ENCODE measurements at regions not wholly inside any gene's neighbourhood (a gene's known extent, or its start where the extent isn't known, plus 50 kb on each side); places are given as distances from the start of the nearest gene placed in this dataset.

DNA sequence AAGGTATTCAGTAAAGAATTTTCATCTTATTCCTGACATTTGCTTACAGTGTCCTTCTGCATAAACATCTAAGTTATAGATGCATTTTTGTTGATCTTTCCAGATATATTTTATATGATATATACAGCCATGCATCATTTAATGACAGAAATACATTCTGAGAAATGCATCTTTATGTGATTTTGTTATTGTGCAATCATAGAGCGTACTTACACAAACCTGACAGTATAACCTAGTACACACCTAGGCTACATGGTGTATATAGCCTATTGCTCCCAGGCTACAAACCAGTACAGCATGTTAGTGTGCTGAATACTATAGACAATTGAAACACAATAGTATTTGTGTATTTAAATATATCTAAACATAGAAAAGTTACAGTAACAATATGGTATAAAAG lies 642.0 kb downstream of the XPNPEP1 start:
- Mint-ChIP-seq H3K4me3 (no peak overlapping the region), H3K36me3 (no peaks in the 10 kb centered on the region), H3K4me1 (no peaks in the 10 kb centered on the region), H3K27me3 (ENCODE audit: low read depth in 3 of 3) (no peaks in the 10 kb centered on the region), H3K27ac (no peak overlapping the region), H3K9me3 (peaks cover 3 to 18% (median 5%) of the 10 kb centered on the region in 6 donors)
- no peak for DNase-seq

GRCh38 chr10:109280837-109281236 lies 642.5 kb downstream of the XPNPEP1 start:
- Mint-ChIP-seq H3K9me3 (peaks cover 3 to 18% (median 5%) of the 10 kb centered on the region in 6 donors), H3K27ac (no peak overlapping the region), H3K27me3 (ENCODE audit: low read depth in 3 of 3) (no peaks in the 10 kb centered on the region)

DNA sequence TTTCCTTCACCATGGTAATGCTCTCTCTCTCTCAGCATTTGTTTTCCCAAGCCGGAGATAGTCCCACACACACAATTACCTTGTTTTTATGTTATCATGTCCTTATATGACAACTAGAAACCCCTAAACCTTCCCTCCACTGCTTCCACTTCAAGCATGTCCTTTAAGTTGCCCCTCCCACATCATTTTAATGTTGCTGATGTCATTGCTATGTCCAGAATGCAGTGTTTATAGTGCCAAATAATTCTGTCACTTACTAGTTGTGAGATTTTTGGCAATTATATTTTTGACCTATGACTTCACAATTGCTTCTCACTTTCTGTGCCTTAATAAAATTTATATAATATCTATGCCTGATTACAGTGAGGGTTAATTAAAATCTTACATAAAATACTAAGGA lies 645.9 kb downstream of the XPNPEP1 start:
- Mint-ChIP-seq H3K4me3 (no peak overlapping the region), H3K4me1 (no peaks in the 10 kb centered on the region), H3K36me3 (no peaks in the 10 kb centered on the region), H3K9me3 (peaks cover 2 to 23% (median 6%) of the 10 kb centered on the region in 6 donors), H3K27me3 (ENCODE audit: low read depth in 3 of 3) (no peaks in the 10 kb centered on the region), H3K27ac (no peak overlapping the region)
- no peak for DNase-seq

More at GRCh38 chr10:109280837-109281236, 642.5 kb downstream of the XPNPEP1 start:
- Mint-ChIP-seq H3K4me1 (no peaks in the 10 kb centered on the region), H3K4me3 (no peak overlapping the region), H3K36me3 (no peaks in the 10 kb centered on the region)
- DNase-seq = no peak

GRCh38 chr10:109275960-109276359 lies 647.4 kb downstream of the XPNPEP1 start:
- Mint-ChIP-seq H3K4me1 (no peaks in the 10 kb centered on the region), H3K27ac (no peak overlapping the region), H3K4me3 (no peak overlapping the region), H3K27me3 (ENCODE audit: low read depth in 3 of 3) (peaks cover 0 to 1% (median 0%) of the 10 kb centered on the region in 3 donors), H3K9me3 (peaks cover 0 to 23% (median 6%) of the 10 kb centered on the region in 6 donors), H3K36me3 (no peaks in the 10 kb centered on the region)
- DNase-seq = no peak

GRCh38 chr10:109274681-109275080 lies 648.6 kb downstream of the XPNPEP1 start:
- H3K27ac Mint-ChIP-seq = no peak overlapping the region
- H3K36me3 Mint-ChIP-seq = no peaks in the 10 kb centered on the region
- H3K9me3 Mint-ChIP-seq = peaks cover 3 to 20% (median 6%) of the 10 kb centered on the region in 6 donors
- H3K4me3 Mint-ChIP-seq = no peak overlapping the region
- no peaks in the 10 kb centered on the region for H3K4me1 Mint-ChIP-seq
- peaks cover 0 to 1% (median 0%) of the 10 kb centered on the region in 3 donors for H3K27me3 Mint-ChIP-seq (ENCODE audit: low read depth in 3 of 3)
- no peak for DNase-seq

- H3K4me1 Mint-ChIP-seq = no peaks in the 10 kb centered on the region
- peaks cover 0 to 3% (median 0%) of the 10 kb centered on the region in 3 donors for H3K27me3 Mint-ChIP-seq (ENCODE audit: low read depth in 3 of 3)
- no peak overlapping the region for H3K4me3 Mint-ChIP-seq
- H3K27ac Mint-ChIP-seq = no peak overlapping the region
- H3K36me3 Mint-ChIP-seq = no peaks in the 10 kb centered on the region
- H3K9me3 Mint-ChIP-seq = peaks cover 5 to 22% (median 10%) of the 10 kb centered on the region in 6 donors
- DNase-seq = no peak
Observed at GRCh38 chr10:109270173-109270572, 653.1 kb downstream of the XPNPEP1 start.

DNA sequence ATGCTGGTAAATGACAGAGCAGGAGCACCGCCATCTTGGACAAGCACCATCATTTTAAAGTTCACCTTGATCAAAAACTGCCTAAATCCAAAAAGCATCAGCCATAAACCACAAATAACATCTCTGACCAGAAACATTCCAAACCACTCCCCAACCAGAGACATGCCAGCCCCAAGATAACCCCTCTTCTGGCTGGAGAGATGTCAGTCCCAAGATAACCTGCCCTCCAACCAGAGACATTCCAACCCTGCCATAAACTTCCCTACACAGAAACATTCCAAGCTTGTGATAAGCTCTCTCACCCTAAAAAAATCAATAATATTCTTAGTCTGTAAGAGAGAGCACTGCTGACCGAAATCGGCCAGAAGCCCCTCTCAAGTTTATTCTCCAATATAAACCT lies 659.3 kb downstream of the XPNPEP1 start:
- no peaks in the 10 kb centered on the region for H3K4me1 Mint-ChIP-seq
- DNase-seq = no peak
- H3K27me3 Mint-ChIP-seq (ENCODE audit: low read depth in 3 of 3) = peaks cover 0 to 2% (median 0%) of the 10 kb centered on the region in 3 donors
- H3K36me3 Mint-ChIP-seq = no peaks in the 10 kb centered on the region
- no peak overlapping the region for H3K27ac Mint-ChIP-seq
- H3K9me3 Mint-ChIP-seq = peaks cover 5 to 24% (median 13%) of the 10 kb centered on the region in 6 donors
- H3K4me3 Mint-ChIP-seq = no peak overlapping the region

DNA sequence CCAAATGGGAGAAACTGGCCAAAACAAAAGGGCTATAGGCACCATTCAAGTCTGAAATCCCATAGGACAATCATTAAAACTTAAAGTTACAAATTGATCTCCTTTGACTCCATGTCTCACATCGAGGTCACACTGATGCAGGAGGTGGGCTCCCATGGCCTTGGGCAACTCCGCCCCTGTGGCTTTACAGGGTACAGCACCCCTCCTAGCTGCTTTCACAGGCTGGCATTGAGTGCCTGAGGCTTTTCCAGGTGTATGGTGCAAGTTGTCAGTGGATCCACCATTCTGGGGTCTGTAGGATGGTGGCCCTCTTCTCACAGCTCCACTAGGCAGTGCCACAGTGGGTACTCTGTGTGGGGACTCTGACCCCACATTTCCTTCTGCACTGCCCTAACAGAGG lies 662.1 kb downstream of the XPNPEP1 start:
- peaks cover 2 to 20% (median 14%) of the 10 kb centered on the region in 6 donors for H3K9me3 Mint-ChIP-seq
- no peaks in the 10 kb centered on the region for H3K4me1 Mint-ChIP-seq
- H3K4me3 Mint-ChIP-seq = no peak overlapping the region
- no peaks in the 10 kb centered on the region for H3K36me3 Mint-ChIP-seq
- H3K27me3 Mint-ChIP-seq (ENCODE audit: low read depth in 3 of 3) = peaks cover 0 to 3% (median 0%) of the 10 kb centered on the region in 3 donors
- H3K27ac Mint-ChIP-seq = no peak overlapping the region
- no peak for DNase-seq

- H3K4me1 Mint-ChIP-seq = no peaks in the 10 kb centered on the region
- H3K36me3 Mint-ChIP-seq = no peaks in the 10 kb centered on the region
- peaks cover 0 to 2% (median 0%) of the 10 kb centered on the region in 3 donors for H3K27me3 Mint-ChIP-seq (ENCODE audit: low read depth in 3 of 3)
- no peak overlapping the region for H3K4me3 Mint-ChIP-seq
- H3K27ac Mint-ChIP-seq = no peak overlapping the region
- DNase-seq = no peak
- peaks cover 2 to 20% (median 10%) of the 10 kb centered on the region in 6 donors for H3K9me3 Mint-ChIP-seq
Observed at GRCh38 chr10:109259293-109259692, 664.0 kb downstream of the XPNPEP1 start.

DNA sequence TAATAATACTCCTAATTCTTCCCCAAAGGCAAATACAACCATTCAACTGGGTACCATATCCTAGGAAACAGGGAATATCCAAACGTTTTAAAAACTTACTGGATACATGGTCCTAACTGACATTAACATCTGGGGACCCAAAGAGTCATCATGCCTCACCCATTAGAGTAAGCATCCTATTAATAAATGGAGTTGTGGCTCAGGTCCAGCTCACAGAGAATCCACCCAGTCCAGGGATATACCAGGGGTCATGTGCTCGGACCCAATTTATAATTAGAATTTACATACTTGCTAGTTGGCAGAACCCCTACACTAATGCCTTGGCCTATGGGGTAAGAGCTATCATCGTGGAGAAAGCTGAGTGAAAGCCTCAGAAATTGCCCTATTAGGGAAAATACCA lies 670.0 kb downstream of the XPNPEP1 start:
- no peak overlapping the region for H3K4me3 Mint-ChIP-seq
- H3K36me3 Mint-ChIP-seq = no peaks in the 10 kb centered on the region
- no peak overlapping the region for H3K27ac Mint-ChIP-seq
- DNase-seq = no peak
- H3K9me3 Mint-ChIP-seq = peaks cover 3 to 32% (median 11%) of the 10 kb centered on the region in 6 donors
- no peaks in the 10 kb centered on the region for H3K4me1 Mint-ChIP-seq
- H3K27me3 Mint-ChIP-seq (ENCODE audit: low read depth in 3 of 3) = peaks cover 0 to 2% (median 0%) of the 10 kb centered on the region in 3 donors

DNA sequence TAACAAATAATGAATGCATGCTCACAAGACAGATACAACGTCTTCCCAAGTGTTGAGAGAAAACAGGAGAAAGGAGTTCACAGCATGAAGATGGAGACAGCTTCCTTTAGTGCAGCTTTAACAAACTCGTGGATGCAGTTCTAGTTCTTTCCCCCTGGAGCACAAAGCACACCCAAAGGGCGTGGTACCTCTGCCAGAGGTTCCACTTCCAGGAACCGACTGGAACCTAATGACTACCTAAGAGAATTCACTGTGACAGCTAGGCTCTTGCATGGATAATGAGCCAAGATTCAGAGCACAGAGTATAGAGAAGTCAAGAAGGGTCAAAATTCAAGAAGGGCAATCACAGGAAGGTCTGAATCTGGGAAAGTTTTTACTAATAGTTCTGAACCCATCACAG lies 673.2 kb downstream of the XPNPEP1 start:
- no peak for DNase-seq
- H3K4me1 Mint-ChIP-seq = no peaks in the 10 kb centered on the region
- no peak overlapping the region for H3K4me3 Mint-ChIP-seq
- peaks cover 1 to 27% (median 12%) of the 10 kb centered on the region in 6 donors for H3K9me3 Mint-ChIP-seq
- no peaks in the 10 kb centered on the region for H3K36me3 Mint-ChIP-seq
- no peak overlapping the region for H3K27ac Mint-ChIP-seq
- peaks cover 0 to 2% (median 0%) of the 10 kb centered on the region in 3 donors for H3K27me3 Mint-ChIP-seq (ENCODE audit: low read depth in 3 of 3)

GRCh38 chr10:109247814-109248213 lies 675.5 kb downstream of the XPNPEP1 start:
- Mint-ChIP-seq H3K4me3 (no peak overlapping the region), H3K36me3 (no peaks in the 10 kb centered on the region), H3K9me3 (peaks cover 9 to 28% (median 16%) of the 10 kb centered on the region in 6 donors), H3K4me1 (no peaks in the 10 kb centered on the region), H3K27me3 (ENCODE audit: low read depth in 3 of 3) (peaks cover 0 to 2% (median 0%) of the 10 kb centered on the region in 3 donors), H3K27ac (no peak overlapping the region)
- DNase-seq = no peak

DNA sequence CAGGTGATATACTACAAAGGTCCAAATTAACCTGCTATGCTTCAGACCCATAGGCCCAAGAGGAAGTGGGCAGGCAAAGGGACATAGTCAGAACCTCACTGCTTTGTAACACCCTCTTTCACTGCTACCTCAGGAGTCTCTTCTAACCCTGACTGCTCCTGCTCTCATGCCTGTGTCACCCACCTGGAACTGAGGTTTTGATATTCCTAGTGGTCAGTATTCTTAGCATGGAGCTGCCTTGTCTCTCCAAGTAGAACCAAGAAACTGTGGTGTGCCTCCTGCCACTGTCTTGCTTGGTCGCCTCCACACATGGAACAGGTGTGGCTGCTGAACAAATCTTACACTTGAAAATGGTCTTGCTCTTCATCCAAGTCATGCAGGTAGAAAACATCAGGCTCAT lies 677.5 kb downstream of the XPNPEP1 start:
- no peaks in the 10 kb centered on the region for H3K36me3 Mint-ChIP-seq
- no peaks in the 10 kb centered on the region for H3K4me1 Mint-ChIP-seq
- no peak overlapping the region for H3K4me3 Mint-ChIP-seq
- peaks cover 8 to 24% (median 14%) of the 10 kb centered on the region in 6 donors for H3K9me3 Mint-ChIP-seq
- H3K27me3 Mint-ChIP-seq (ENCODE audit: low read depth in 3 of 3) = peaks cover 0 to 2% (median 0%) of the 10 kb centered on the region in 3 donors
- no peak for DNase-seq
- no peak overlapping the region for H3K27ac Mint-ChIP-seq

DNA sequence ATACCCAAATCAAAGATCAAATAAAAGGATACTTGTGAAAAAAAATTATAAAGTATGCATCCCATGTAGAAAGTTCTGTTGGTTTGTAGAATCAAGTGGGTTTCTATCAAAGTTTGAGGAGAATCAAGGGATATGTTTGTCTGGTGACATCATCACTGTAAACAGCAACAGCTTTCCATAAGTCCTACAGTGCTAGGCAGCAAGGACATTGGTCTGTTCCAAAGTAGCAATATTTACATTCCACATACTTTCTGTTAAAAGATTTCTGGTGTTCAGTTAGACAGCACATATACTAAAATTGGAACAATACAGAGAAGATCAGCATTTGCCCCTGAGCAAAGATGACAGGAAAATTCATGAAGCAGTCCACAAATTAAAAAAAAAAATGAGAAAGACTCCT lies 683.9 kb downstream of the XPNPEP1 start:
- H3K27me3 Mint-ChIP-seq (ENCODE audit: low read depth in 3 of 3) = no peaks in the 10 kb centered on the region
- peaks cover 5 to 26% (median 18%) of the 10 kb centered on the region in 6 donors for H3K9me3 Mint-ChIP-seq
- no peaks in the 10 kb centered on the region for H3K4me1 Mint-ChIP-seq
- no peak overlapping the region for H3K27ac Mint-ChIP-seq
- H3K36me3 Mint-ChIP-seq = no peaks in the 10 kb centered on the region
- no peak overlapping the region for H3K4me3 Mint-ChIP-seq
- DNase-seq = no peak

- H3K36me3 Mint-ChIP-seq = no peaks in the 10 kb centered on the region
- no peaks in the 10 kb centered on the region for H3K4me1 Mint-ChIP-seq
- DNase-seq = no peak
- no peak overlapping the region for H3K27ac Mint-ChIP-seq
- H3K27me3 Mint-ChIP-seq (ENCODE audit: low read depth in 3 of 3) = no peaks in the 10 kb centered on the region
- H3K4me3 Mint-ChIP-seq = no peak overlapping the region
- H3K9me3 Mint-ChIP-seq = peaks cover 3 to 27% (median 11%) of the 10 kb centered on the region in 6 donors
Observed at GRCh38 chr10:109237682-109238081, 685.6 kb downstream of the XPNPEP1 start.
